H9 (cell line): ENCODE measurements at regions not wholly inside any gene's neighbourhood (a gene's known extent, or its start where the extent isn't known, plus 50 kb on each side); places are given as distances from the start of the nearest gene placed in this dataset.

ENCODE experiments used
- DNase-seq: peaks from one replicate; pipeline ENCODE4 v3.0.0-alpha.2; 2017
- H2AFZ ChIP-seq: one replicate; pipeline ENCODE4 v1.6.1; 2013; ENCODE audit warnings: mild to moderate bottlenecking, low read length, control low read depth, moderate library complexity
- H2AK5ac ChIP-seq: 2 replicates; pipeline ENCODE4 v1.6.1; 2013; ENCODE audit warnings: low read length, control low read depth, mixed read lengths; ENCODE audit not compliant: insufficient read length
- H2BK120ac ChIP-seq: one replicate; pipeline ENCODE4 v1.6.1; 2013; ENCODE audit warnings: low read depth, mild to moderate bottlenecking, low read length, control low read depth, inconsistent platforms; ENCODE audit not compliant: poor library complexity, severe bottlenecking
- H2BK12ac ChIP-seq: 2 replicates; pipeline ENCODE4 v1.6.1; 2013; ENCODE audit warnings: low read length, control low read depth, mixed read lengths, low read depth; ENCODE audit not compliant: insufficient read length
- H2BK15ac ChIP-seq: 2 replicates; pipeline ENCODE4 v1.6.1; 2013; ENCODE audit warnings: low read depth, low read length, control low read depth
- H2BK20ac ChIP-seq: one replicate; pipeline ENCODE4 v1.6.1; 2013; ENCODE audit warnings: low read depth, mild to moderate bottlenecking, low read length, control low read depth, inconsistent platforms; ENCODE audit not compliant: poor library complexity, severe bottlenecking
- H2BK5ac ChIP-seq: 2 replicates; pipeline ENCODE4 v1.6.1; 2013; ENCODE audit warnings: low read length, control low read depth, mixed read lengths; ENCODE audit not compliant: insufficient read length
- H3K14ac ChIP-seq: 2 replicates; pipeline ENCODE4 v1.6.1; 2013; ENCODE audit warnings: low read length, control low read depth; ENCODE audit not compliant: insufficient read depth
- H3K18ac ChIP-seq: 2 replicates; pipeline ENCODE4 v1.6.1; 2013; ENCODE audit warnings: low read depth, mild to moderate bottlenecking, mixed read lengths, low read length, control low read depth; ENCODE audit not compliant: insufficient read length
- H3K23ac ChIP-seq: 2 replicates; pipeline ENCODE4 v1.6.1; 2013; ENCODE audit warnings: low read length, control low read depth, mixed read lengths, low read depth; ENCODE audit not compliant: insufficient read length
- H3K23me2 ChIP-seq: 2 replicates; pipeline ENCODE4 v1.6.1; 2013; ENCODE audit warnings: low read depth, mild to moderate bottlenecking, mixed read lengths, low read length, control low read depth; ENCODE audit not compliant: insufficient read length, poor library complexity, severe bottlenecking
- H3K27ac ChIP-seq: 2 replicates; pipeline ENCODE4 v1.5.1; 2013; ENCODE audit warnings: low read length, control low read depth, mixed read lengths, low read depth; ENCODE audit not compliant: insufficient read length
- H3K27me3 ChIP-seq: 2 replicates; pipeline ENCODE4 v1.6.1; 2013; ENCODE audit warnings: low read length, control low read depth, inconsistent platforms; ENCODE audit not compliant: insufficient read depth
- H3K4ac ChIP-seq: 2 replicates; pipeline ENCODE4 v1.6.1; 2013; ENCODE audit warnings: low read depth, mild to moderate bottlenecking, control low read depth, inconsistent platforms, low read length, moderate library complexity
- H3K4me1 ChIP-seq: 2 replicates; pipeline ENCODE4 v1.6.1; 2013; ENCODE audit warnings: low read length, control low read depth, inconsistent platforms; ENCODE audit not compliant: insufficient read depth
- H3K4me2 ChIP-seq: 2 replicates; pipeline ENCODE4 v1.6.1; 2013; ENCODE audit warnings: low read length, control low read depth, mixed read lengths; ENCODE audit not compliant: insufficient read length, insufficient read depth
- H3K56ac ChIP-seq: 2 replicates; pipeline ENCODE4 v1.6.1; 2013; ENCODE audit warnings: low read depth, mild to moderate bottlenecking, mixed read lengths, low read length, control low read depth; ENCODE audit not compliant: insufficient read length
- H3K79me1 ChIP-seq: 2 replicates; pipeline ENCODE4 v1.6.1; 2013; ENCODE audit warnings: low read depth, mild to moderate bottlenecking, moderate library complexity, low read length, control low read depth, inconsistent platforms; ENCODE audit not compliant: insufficient read depth, poor library complexity, severe bottlenecking
- H3K79me2 ChIP-seq: 2 replicates; pipeline ENCODE4 v1.6.1; 2013; ENCODE audit warnings: low read length, control low read depth, inconsistent platforms; ENCODE audit not compliant: insufficient read depth
- H3K9ac ChIP-seq: 2 replicates; pipeline ENCODE4 v1.6.1; 2013; ENCODE audit warnings: low read length, control low read depth, mixed read lengths; ENCODE audit not compliant: insufficient read length; ENCODE audit errors: extremely low read depth
- H3K9me3 ChIP-seq: one replicate; pipeline ENCODE4 v1.6.1; 2013; ENCODE audit warnings: low read depth, low read length, inconsistent platforms; ENCODE audit not compliant: control insufficient read depth
- H3T11ph ChIP-seq: one replicate; pipeline ENCODE4 v1.6.1; 2013; ENCODE audit warnings: mild to moderate bottlenecking, low read length, control low read depth, inconsistent platforms
- H4K20me1 ChIP-seq: one replicate; pipeline ENCODE4 v1.6.1; 2013; ENCODE audit not compliant: control insufficient read depth, insufficient read length, insufficient read depth
- H4K5ac ChIP-seq: 2 replicates; pipeline ENCODE4 v1.6.1; 2013; ENCODE audit warnings: low read depth, mild to moderate bottlenecking, mixed read lengths, low read length, control low read depth; ENCODE audit not compliant: insufficient read length
- H4K8ac ChIP-seq: replicated peaks from 2 replicates; pipeline ENCODE4 v1.6.1; 2013; ENCODE audit warnings: low read length, control low read depth, mixed read lengths, low read depth; ENCODE audit not compliant: insufficient read length
- H4K91ac ChIP-seq: 2 replicates; pipeline ENCODE4 v1.6.1; 2013; ENCODE audit warnings: low read depth, mild to moderate bottlenecking, moderate library complexity, mixed read lengths, low read length, control low read depth; ENCODE audit not compliant: insufficient read length
- H3K27ac Mint-ChIP-seq, 3 experiments: 2 replicates in 2 of 3; 3 replicates in 1 of 3; pipeline ENCODE4 v1.8.0; 2020 to 2021; ENCODE audit warnings: mixed read lengths in 3 of 3, mild to moderate bottlenecking in 1 of 3, moderate library complexity in 1 of 3
- H3K27me3 Mint-ChIP-seq: 2 replicates; pipeline ENCODE4 v1.8.0; 2021; ENCODE audit warnings: low read depth, mild to moderate bottlenecking, moderate library complexity, mixed read lengths
- H3K36me3 Mint-ChIP-seq, 3 experiments: 2 replicates in 2 of 3; 3 replicates in 1 of 3; pipeline ENCODE4 v1.8.0; 2020 to 2021; ENCODE audit warnings: low read depth in 3 of 3, mixed read lengths in 3 of 3; ENCODE audit not compliant: insufficient read depth in 1 of 3
- H3K4me1 Mint-ChIP-seq, 2 experiments: 2 replicates each; pipeline ENCODE4 v1.8.0; 2020; ENCODE audit warnings: mixed read lengths in 2 of 2
- H3K4me3 Mint-ChIP-seq, 2 experiments: 2 replicates in 1 of 2; 3 replicates in 1 of 2; pipeline ENCODE4 v1.8.0; 2020 to 2021; ENCODE audit warnings: mild to moderate bottlenecking in 2 of 2, mixed read lengths in 2 of 2, moderate library complexity in 1 of 2
- H3K9me3 Mint-ChIP-seq, 2 experiments: 2 replicates in 1 of 2; 3 replicates in 1 of 2; pipeline ENCODE4 v1.8.0; 2020; ENCODE audit warnings: mild to moderate bottlenecking in 2 of 2, mixed read lengths in 2 of 2, moderate library complexity in 1 of 2
- WGBS: extraction: QIAGEN DNeasy Blood & Tissue Kit; methylation state at CpG from one replicate; pipeline ENCODE4 v1.1.7; 2013; ENCODE audit warnings: missing lambda C conversion rate, low lambda C conversion rate, mixed read lengths; ENCODE audit not compliant: insufficient read length; ENCODE audit errors: extremely low coverage; 5-methylcytosine and 5-hydroxymethylcytosine counted together
- TF ChIP-seq, protein P1 (sequence below): fragments of 200-600 bp; sonication (generic); conservative IDR thresholded peaks from 3 replicates; pipeline ENCODE4 v1.8.0; 2021; ENCODE audit warnings: antibody characterized with exemption, mild to moderate bottlenecking

DNA sequence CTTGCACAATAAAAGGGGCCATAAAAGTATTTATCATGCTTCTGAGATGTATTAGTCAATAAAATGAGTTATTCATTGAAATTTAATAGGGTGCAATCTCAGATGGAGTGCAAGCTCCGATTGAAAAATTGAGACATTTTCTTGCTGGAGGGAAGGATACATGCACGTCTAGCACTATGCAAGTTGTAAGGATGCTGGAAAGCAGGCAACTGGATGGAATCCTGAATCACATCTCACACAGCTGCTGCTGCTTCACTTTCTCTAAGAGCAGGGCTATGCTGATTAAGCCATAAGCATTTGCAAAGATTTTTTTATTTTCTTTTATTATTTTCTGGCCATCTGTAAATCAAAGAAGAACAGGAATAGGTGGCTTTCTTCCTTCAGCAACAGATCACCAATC, 308.8 kb upstream of the EPHA7 start:
- no peaks in the 10 kb centered on the region for H3K9me3 Mint-ChIP-seq
- DNase-seq = no peak
- TF ChIP-seq, protein P1, sequence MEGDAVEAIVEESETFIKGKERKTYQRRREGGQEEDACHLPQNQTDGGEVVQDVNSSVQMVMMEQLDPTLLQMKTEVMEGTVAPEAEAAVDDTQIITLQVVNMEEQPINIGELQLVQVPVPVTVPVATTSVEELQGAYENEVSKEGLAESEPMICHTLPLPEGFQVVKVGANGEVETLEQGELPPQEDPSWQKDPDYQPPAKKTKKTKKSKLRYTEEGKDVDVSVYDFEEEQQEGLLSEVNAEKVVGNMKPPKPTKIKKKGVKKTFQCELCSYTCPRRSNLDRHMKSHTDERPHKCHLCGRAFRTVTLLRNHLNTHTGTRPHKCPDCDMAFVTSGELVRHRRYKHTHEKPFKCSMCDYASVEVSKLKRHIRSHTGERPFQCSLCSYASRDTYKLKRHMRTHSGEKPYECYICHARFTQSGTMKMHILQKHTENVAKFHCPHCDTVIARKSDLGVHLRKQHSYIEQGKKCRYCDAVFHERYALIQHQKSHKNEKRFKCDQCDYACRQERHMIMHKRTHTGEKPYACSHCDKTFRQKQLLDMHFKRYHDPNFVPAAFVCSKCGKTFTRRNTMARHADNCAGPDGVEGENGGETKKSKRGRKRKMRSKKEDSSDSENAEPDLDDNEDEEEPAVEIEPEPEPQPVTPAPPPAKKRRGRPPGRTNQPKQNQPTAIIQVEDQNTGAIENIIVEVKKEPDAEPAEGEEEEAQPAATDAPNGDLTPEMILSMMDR = no peak

More for the DNA sequence above, 308.8 kb upstream of the EPHA7 start:
- no peaks in the 10 kb centered on the region for H4K20me1 ChIP-seq
- H3K4me2 ChIP-seq = no peak overlapping the region
- H4K8ac ChIP-seq = no peak overlapping the region
- H2AK5ac ChIP-seq = no peak overlapping the region
- no CpG with 5 or more reads among the region's 2 CpGs for WGBS
- H3K79me1 ChIP-seq = no peaks in the 10 kb centered on the region
- no peak overlapping the region for H4K91ac ChIP-seq
- no peak overlapping the region for H2BK5ac ChIP-seq
- H3K23ac ChIP-seq = no peak overlapping the region
- no peak overlapping the region for H3K27ac ChIP-seq
- H3K14ac ChIP-seq = no peak overlapping the region
- H3K18ac ChIP-seq = no peak overlapping the region
- H3K9ac ChIP-seq = no peak overlapping the region
- no peaks in the 10 kb centered on the region for H3K79me2 ChIP-seq
- H3K56ac ChIP-seq = no peak overlapping the region
- Mint-ChIP-seq H3K27ac (no peak overlapping the region), H3K36me3 (no peaks in the 10 kb centered on the region), H3K4me1 (peaks cover 31 to 33% of the 10 kb centered on the region in 2 experiments), H3K4me3 (no peak overlapping the region), H3K27me3 (no peaks in the 10 kb centered on the region)
- no peaks in the 10 kb centered on the region for H3K23me2 ChIP-seq
- H4K5ac ChIP-seq = no peak overlapping the region
- no peaks in the 10 kb centered on the region for H3K27me3 ChIP-seq
- H2BK120ac ChIP-seq = no peak overlapping the region
- H2BK15ac ChIP-seq = no peak overlapping the region
- no peak overlapping the region for H2BK12ac ChIP-seq
- peaks cover 4% of the 10 kb centered on the region; the same call in 1 of the 2 replicates for H3K4me1 ChIP-seq
- no peak overlapping the region for H2AFZ ChIP-seq
- H3K4ac ChIP-seq = no peak overlapping the region
- H2BK20ac ChIP-seq = no peak overlapping the region
- no peak overlapping the region for H3T11ph ChIP-seq
- H3K9me3 ChIP-seq = no peaks in the 10 kb centered on the region
